ENCODE measurements at regions not wholly inside any gene's neighbourhood (a gene's known extent, or its start where the extent isn't known, plus 50 kb on each side); places are given as distances from the start of the nearest gene placed in this dataset.
A peak's percentile ranks its signal among the peaks of the same experiment; 100 is the strongest.

DNA sequence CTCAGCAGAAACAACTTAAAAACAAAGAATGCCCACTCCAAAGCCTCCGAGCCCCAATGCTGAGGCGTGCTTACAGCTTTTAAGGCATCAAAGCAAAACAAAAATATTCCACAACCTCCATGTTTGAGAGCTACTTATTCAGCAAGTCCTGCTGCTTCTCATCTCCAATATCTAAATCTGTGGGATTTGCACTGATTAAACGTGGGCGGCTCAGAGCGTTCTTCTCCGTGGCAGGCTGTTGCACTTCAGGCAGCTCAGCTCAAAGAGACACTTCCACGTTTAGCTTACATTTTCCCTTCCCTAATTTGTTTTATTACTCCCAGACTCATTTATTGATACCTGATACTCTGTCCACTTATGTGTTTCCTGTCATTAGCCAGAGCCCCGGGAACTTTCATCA lies 282.6 kb upstream of the MCTP2 start:
- DNase-seq (ENCODE audit: low read depth, low spot score), result no peak

DNA sequence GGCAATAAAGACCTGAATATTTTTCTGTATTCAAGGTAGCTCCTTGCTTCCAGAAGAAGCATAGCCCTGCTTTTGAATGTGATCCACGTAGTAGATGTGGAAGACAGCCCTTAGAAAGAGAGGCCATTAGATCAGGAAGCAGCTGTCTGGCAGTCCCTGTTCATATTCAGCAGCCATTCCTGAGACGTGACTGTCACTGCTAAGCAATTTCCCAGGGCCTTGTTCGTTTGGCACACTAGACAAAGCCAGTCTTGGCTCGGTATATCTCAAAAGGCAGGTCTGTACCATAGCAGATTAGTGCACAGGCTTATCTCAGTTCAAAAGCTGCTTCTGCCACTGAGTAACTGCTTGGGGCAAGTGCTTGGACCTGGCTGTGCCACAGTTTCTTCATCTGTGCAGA lies 287.8 kb upstream of the MCTP2 start:
- DNase-seq (ENCODE audit: low read depth, low spot score), result peak; percentile 11

DNA sequence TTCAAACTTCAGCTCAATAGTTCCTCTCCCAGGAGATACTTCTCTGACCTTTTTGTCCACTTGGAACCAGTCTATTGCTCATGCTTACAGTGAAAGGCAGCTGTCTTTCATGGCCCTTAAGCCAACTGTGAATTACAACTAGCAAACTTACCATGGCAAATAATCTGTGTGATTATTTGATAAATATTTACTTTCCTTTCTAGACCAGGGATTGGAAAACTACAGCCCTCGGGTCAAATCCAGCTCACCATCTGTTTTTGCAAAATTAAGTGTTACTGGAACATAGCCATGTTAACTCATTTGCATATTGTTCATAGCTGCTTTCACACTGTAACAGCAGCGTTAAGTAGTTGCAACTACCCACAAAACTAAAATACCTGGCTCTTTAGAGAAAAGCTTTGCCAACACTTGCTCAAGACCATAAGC lies 289.1 kb upstream of the MCTP2 start:
- no peak for DNase-seq (ENCODE audit: low read depth, low spot score)

GRCh38 chr15:93941697-93942096 lies 289.7 kb upstream of the MCTP2 start:
- DNase-seq (ENCODE audit: low read depth, low spot score), result no peak

- no peak for DNase-seq (ENCODE audit: low read depth, low spot score)
Observed at GRCh38 chr15:93940226-93940625, 291.1 kb upstream of the MCTP2 start.

- no peak for DNase-seq (ENCODE audit: low read depth, low spot score)
Observed at GRCh38 chr15:93932164-93932776, 299.1 kb upstream of the MCTP2 start.

GRCh38 chr15:93929375-93930094 lies 301.8 kb upstream of the MCTP2 start:
- DNase-seq (ENCODE audit: low read depth, low spot score), result peak; percentile 69

- no peak for DNase-seq (ENCODE audit: low read depth, low spot score)
Observed at GRCh38 chr15:93920204-93920603, 311.2 kb upstream of the MCTP2 start.

DNA sequence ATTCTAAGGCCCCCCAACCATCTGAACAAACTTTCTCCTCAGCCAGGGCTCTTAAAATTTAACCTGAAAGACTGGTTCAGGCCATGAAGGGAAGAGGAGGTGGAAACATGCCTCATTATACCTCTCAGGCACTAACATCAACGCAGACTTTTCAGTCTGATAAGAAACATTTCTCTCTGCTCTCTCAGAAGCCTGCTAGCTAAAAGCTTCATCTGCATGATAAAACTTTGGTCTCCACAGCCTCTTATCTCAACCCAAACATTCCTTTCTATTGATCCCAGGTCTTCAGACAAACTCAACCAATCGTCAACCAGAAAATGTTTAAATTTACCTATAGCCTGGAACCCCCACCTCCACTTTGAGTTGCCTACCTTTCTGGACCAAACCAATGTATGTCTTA lies 312.6 kb upstream of the MCTP2 start:
- DNase-seq (ENCODE audit: low read depth, low spot score), result peak; percentile 75

GRCh38 chr15:93917181-93917580 lies 314.2 kb upstream of the MCTP2 start:
- DNase-seq (ENCODE audit: low read depth, low spot score), result no peak

GRCh38 chr15:93913871-93914270 lies 317.5 kb upstream of the MCTP2 start:
- DNase-seq (ENCODE audit: low read depth, low spot score), result no peak

DNA sequence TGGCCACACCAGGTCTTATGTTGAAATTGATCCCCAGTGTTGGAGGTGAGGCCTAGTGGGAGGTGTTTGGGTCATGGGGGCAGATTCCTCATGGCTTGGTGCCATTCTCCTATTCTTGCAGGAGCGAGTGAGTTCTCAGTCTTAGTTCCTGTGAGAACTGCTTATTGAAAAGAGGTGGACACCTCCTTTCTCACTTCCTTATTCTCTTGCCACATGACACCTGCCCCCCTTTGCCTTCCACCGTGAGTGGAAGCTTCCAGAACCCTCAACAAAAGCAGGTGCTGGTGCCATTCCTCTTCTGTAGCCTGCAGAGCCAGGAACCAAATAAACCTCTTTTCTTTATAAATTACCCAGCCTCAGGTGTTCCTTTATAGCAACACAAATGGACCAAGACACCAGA lies 318.1 kb upstream of the MCTP2 start:
- DNase-seq (ENCODE audit: low read depth, low spot score), result no peak

DNA sequence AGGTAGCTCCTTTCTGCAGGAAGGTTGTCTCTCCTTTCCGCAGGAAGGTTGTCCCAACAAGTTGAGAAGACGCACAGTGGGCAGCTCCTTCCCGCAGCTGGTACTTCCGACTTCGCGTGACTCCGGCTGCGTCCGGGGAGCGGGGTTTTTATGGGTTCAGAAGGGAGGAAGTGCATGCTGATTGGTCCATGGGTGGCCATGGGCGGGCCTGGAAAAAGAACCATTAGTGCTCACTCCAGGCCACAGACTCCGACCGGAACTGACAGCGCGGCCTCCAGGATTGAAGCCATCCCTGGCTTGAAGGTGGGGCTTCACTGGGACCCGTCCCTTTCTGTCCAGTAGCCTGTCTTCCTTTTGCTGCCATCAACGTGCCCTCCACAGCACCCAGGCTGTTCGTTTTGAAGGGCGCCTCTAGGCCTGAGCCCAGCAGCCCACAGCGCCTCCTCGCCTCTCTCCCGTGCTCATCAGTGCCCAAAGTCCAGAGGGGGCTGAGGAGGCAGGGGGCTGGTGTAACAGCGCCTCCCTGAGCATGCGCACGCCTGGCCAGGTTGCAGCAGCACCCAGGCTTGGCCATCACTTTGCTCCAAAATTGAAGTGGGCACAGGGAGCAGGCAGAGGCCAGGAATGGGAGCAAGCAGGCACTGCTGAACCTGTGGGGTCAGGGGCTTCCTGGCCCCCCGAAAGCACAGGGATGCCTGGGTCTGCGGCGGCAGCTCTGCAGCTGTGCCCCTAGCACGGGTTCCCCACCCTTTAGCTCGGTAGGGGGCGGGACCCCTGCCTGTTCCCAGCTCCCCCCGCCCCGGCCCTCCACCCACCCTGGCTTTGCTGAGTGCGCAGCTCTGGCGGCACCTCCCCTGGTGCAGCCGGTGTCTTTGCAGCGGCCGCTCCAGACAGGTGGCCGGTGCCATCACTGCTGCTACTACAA lies 330.6 kb upstream of the MCTP2 start:
- no peak for DNase-seq (ENCODE audit: low read depth, low spot score)

DNA sequence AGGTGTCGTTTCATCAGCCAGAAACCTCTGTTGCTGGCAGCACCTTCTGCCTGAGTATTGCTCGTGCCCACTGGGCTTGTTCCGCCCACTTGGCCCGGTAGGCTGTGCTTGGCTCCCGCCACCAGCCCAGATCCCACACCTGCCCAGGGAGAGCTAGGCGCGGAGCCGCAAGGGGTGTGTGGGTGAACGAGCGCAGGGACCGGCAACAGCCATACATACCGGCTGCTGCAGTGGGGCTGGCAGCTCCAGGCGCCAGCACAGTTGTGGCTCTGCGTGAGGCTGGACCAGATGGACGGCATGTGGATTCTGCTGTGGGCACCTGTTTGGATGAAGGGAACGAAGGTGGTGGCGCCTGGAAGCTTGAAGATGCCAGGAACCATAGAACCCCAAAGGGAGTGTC lies 331.5 kb upstream of the MCTP2 start:
- no peak for DNase-seq (ENCODE audit: low read depth, low spot score)

DNA sequence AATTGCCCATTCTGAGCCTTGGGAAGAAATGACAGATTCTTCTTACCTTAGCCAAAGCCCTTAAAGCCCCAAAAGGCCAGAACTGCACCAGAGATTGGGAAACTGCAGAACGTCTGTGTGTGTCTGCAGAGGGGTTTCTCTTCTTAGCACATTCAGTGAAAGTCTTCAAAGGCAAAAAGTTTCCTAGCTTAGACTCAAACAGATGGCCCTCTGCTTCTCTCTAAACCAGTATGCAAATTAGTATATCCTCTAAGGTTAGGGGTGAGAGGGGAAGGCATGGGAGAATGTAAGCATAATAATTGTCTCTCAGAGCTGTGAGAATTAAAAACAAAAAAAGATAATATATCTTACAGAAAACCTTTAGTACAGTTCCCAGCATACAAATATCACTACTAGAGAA lies 334.0 kb upstream of the MCTP2 start:
- DNase-seq (ENCODE audit: low read depth, low spot score), result no peak

DNA sequence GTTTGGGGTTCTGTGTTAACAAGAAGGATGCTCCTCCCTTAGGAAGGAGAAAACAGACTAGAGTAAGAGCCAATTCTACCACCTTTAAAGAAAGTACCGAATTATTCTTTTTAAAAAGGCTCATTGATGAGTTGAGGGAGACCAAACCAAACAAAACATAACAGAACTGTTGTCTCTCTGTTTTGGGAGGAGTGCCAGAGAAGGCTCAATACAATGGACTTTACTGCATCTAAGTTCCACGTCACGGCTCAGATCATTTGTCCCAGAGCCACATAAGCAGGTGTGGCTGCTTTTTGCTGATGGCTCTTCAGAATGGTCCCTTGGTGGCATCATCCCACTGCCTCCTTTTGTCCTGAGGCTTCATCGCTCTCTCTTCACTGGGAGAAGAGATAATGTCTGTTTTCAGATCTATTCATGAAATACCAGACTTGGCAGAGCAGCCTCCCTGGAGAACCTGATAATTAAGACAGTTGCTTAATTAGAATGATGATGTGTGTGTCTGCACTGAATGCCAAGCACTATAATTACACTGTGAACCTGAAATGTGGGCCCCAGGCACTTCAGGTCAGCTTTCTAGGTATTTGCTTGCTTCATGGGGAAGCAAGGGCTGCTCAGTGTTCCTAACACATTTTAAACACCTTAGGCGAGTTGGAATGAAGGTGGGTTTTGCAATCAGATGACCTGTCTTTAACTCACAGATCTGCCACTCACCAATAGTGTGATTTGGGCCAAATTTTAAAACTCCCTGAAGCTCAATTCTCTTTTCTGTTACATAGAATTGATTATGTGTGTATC lies 335.2 kb upstream of the MCTP2 start:
- peak; percentile 78 for DNase-seq (ENCODE audit: low read depth, low spot score)

DNA sequence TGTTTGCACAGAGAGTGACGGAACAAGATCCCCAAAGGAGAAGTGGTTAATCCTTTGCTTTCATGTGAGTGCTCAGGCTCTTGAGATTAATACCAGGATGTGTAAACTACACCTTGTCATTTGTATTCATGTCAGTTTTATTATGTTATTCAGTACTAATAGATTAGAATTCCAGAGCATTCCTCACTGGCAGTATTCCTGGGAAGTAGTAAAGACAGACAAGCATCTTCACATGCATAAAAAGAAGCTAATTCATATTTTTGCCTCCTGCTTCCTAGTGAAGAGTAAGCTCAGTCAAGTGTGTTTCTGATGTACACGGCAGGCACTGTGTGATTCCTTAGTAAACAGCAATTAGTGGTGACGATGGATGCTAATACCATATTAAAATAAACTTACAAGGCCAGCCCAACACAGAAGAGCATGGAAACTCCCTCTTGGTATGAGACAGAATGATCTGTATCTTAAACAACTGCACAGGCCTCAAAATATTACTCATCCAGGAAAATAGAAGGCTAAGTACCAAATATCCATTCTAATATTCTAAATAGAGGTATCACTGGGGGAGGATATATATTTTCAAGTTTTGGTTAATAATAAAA lies 336.8 kb upstream of the MCTP2 start:
- DNase-seq (ENCODE audit: low read depth, low spot score), result no peak

- no peak for DNase-seq (ENCODE audit: low read depth, low spot score)
Observed at GRCh38 chr15:93887151-93887550, 344.2 kb upstream of the MCTP2 start.

DNA sequence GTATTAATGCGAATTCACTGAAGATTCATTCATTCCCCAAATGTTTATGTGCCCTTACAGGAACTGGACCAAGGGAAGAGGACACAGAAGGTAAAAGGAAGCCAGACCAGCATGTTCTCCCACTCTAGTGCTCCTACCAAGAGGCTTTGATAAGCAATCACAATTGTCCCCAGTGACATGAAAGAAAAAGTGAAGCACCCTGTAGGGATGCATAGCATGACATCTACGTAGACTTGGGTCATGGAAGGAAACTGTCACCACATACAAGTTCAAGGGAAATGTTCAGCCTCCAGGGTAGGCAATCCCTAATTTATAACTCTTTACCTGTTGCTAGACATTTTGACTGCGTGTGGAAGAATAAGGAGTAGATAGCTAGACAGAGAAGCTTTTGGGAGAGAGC lies 348.6 kb upstream of the MCTP2 start:
- DNase-seq (ENCODE audit: low read depth, low spot score), result no peak

DNA sequence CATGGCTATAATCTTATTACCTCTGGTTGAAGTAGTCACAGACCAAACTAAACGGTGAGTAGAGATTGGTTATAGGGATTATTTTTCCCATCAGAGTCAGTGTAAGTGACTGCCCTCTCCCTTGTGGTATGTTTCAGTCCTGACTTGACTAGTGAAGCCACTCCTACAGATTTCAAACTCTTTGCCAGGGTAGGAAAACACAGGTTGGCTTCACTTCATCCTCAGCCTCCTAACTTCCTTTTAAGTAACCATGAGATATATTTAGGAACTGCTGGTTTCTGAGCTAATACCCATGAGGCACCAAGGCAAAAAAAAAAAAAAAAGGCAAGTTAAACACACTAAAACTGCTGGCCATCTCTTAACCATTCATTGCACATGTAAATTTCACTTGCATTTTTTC lies 349.2 kb upstream of the MCTP2 start:
- DNase-seq (ENCODE audit: low read depth, low spot score), result no peak

- DNase-seq (ENCODE audit: low read depth, low spot score), result no peak
Observed at GRCh38 chr15:93881310-93881709, 350.1 kb upstream of the MCTP2 start.

All from ELF-1 (cell line).